Aorta (tissue), 5 donors: ENCODE measurements at regions not wholly inside any gene's neighbourhood (a gene's known extent, or its start where the extent isn't known, plus 50 kb on each side); places are given as distances from the start of the nearest gene placed in this dataset.
"Not testable (repeated sequence)": the region's sequence is repeated elsewhere in the genome, so short reads cannot be mapped to it uniquely, and the experiment has no call there.

Experiments used
- ATAC-seq: fragments of 200-7000 bp; cut with Tn5 transposase; one replicate; pipeline ENCODE4 v1.9.1; 2022; ENCODE audit warnings: moderate library complexity; ENCODE audit not compliant: low FRiP score
- DNase-seq, 2 donors: peaks; one replicate each; pipeline ENCODE4 v3.0.0-alpha.2; 2020
- H3K27ac ChIP-seq, 2 donors: one replicate each; pipeline ENCODE4 v1.5.1; 2013; ENCODE audit warnings: low read length in 2 of 2, mild to moderate bottlenecking in 2 of 2, moderate library complexity in 2 of 2, control low read depth in 1 of 2, inconsistent platforms in 1 of 2, low read depth in 1 of 2
- H3K27me3 ChIP-seq, 2 donors: one replicate each; pipeline ENCODE4 v1.6.1; 2013; ENCODE audit warnings: control low read depth in 1 of 2, low read length in 1 of 2, mild to moderate bottlenecking in 1 of 2, moderate library complexity in 1 of 2; ENCODE audit not compliant: insufficient read depth in 2 of 2, control insufficient read depth in 1 of 2
- H3K36me3 ChIP-seq, 2 donors: one replicate each; pipeline ENCODE4 v1.6.1; 2013; ENCODE audit warnings: control low read depth in 1 of 2, low read length in 1 of 2, mild to moderate bottlenecking in 1 of 2; ENCODE audit not compliant: insufficient read depth in 2 of 2, control insufficient read depth in 1 of 2
- H3K4me1 ChIP-seq, 2 donors: one replicate each; pipeline ENCODE4 v1.6.1; 2013; ENCODE audit warnings: low read length in 2 of 2, control low read depth in 1 of 2, mild to moderate bottlenecking in 1 of 2, moderate library complexity in 1 of 2; ENCODE audit not compliant: insufficient read depth in 2 of 2, control insufficient read depth in 1 of 2
- H3K4me3 ChIP-seq, 2 donors: one replicate each; pipeline ENCODE4 v1.5.1; 2013; ENCODE audit warnings: low read length in 2 of 2, control low read depth in 1 of 2, mild to moderate bottlenecking in 1 of 2
- H3K9me3 ChIP-seq: one replicate; pipeline ENCODE4 v1.6.1; 2013; ENCODE audit warnings: mild to moderate bottlenecking, low read length; ENCODE audit not compliant: control insufficient read depth
- WGBS, 2 donors: extraction: QIAGEN DNeasy Blood & Tissue Kit; methylation state at CpG; one replicate each; pipeline ENCODE4 v1.1.7; 2013; 5-methylcytosine and 5-hydroxymethylcytosine counted together
- intact Hi-C, 2 donors: fragments of 100-400 bp; cut with DNase I; formaldehyde crosslinking; loops; one replicate each; pipeline versions ENCODE4 v1.14.2 to v1.15.0; 2022
- donor health status: healthy with polysubstance abuse.
- donor health status: Bipolar disorder and iron deficiency.
- donor health status: DM: no; HTN: no; CAD: no.
- donor health status: DM: no; HTN: no; CAD: no.
- donor health status: DM: yes; HTN: yes; CAD: no.

DNA sequence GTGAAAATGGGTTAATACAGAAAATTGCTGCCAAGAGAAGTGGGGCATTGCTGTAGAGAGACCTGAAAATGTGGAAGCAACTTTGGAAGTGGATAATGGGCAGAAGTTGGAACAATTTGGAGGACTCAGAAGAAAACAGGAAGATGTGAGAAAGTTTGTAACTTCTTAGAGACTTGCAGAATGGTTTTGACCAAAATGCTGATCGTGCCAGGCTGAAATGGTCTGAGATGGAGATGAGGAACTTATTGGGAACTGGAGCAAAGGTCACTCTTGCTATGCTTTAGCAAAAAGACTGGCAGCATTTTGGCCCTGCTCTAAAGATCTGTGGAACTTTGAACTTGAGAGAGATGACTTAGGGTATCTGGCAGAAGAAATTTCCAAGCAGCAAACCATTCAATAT, 254.8 kb downstream of the KBTBD8 start:
- H3K9me3 ChIP-seq, DNase-seq, H3K27ac ChIP-seq, H3K36me3 ChIP-seq, H3K27me3 ChIP-seq, intact Hi-C loops, H3K4me3 ChIP-seq, H3K4me1 ChIP-seq, ATAC-seq: not testable (repeated sequence)
- WGBS, 2 donors, result 85 to 89% methylated on average over 1 of the region's 1 CpG

DNA sequence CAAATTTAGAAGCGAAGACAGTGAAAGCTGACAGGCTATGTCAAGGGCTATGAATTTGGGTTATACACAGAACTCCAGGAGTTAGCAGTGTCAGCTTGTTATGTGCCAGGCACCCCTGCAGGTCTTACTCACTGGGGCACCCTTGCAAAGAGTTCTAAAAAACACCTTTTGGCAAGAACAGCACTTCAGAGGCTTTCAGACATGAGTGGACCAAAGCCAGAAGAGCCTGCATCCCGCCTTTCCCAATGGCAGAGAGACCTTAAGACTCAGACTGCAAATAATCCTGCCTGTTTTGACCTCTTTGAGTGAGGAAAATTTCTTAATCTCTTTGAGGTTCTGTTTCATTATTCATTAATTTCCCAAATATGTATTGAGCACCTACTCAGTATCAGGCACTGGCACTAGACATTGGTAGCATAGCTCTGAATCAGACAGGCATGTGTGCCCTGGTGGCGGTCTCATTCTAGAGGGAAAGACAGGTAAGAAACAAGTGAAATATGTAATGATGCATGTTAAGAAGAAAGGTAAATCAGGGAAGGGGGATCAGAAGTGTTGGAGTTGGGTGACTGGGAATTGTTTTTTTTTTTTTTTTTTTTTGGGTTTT, 280.0 kb downstream of the KBTBD8 start:
- no peak overlapping the region for H3K27ac ChIP-seq
- H3K4me1 ChIP-seq, result no peaks in the 10 kb centered on the region
- intact Hi-C loops, result no loop called here
- H3K9me3 ChIP-seq, result no peaks in the 10 kb centered on the region
- WGBS, 2 donors, result 46 to 47% methylated on average over 3 of the region's 3 CpGs
- no peak overlapping the region for H3K4me3 ChIP-seq
- no peaks in the 10 kb centered on the region for H3K27me3 ChIP-seq
- no peak for DNase-seq
- ATAC-seq, result no peak
- H3K36me3 ChIP-seq, result no peaks in the 10 kb centered on the region

DNA sequence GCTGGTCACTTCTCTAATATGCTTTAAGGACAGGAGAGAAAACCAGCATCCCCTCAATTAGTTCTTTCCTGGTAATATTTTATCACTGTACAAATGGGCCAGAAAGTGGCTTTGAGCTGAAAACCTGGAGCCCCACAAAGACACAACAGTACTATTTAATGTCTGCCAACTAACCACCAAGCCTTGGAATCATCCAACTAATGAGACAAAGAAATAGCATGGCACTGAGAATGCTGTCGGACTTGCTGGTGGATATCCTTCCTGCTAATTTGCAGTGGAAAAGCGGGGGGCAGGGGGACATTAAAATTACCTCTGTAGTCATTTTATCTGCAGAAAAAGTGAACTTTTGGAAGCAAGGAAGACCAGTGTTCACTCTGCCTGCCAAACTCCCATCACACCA, 288.5 kb downstream of the KBTBD8 start:
- 83 to 90% methylated on average over 2 of the region's 2 CpGs for WGBS, 2 donors
- Histone ChIP-seq H3K9me3 (no peaks in the 10 kb centered on the region), H3K4me1 (peaks cover 3% of the 10 kb centered on the region in 2 donors), H3K36me3 (no peaks in the 10 kb centered on the region), H3K27me3 (no peaks in the 10 kb centered on the region), H3K27ac (no peak overlapping the region), H3K4me3 (no peak overlapping the region)
- intact Hi-C loops, result no loop called here
- no peak for DNase-seq
- ATAC-seq, result no peak

DNA sequence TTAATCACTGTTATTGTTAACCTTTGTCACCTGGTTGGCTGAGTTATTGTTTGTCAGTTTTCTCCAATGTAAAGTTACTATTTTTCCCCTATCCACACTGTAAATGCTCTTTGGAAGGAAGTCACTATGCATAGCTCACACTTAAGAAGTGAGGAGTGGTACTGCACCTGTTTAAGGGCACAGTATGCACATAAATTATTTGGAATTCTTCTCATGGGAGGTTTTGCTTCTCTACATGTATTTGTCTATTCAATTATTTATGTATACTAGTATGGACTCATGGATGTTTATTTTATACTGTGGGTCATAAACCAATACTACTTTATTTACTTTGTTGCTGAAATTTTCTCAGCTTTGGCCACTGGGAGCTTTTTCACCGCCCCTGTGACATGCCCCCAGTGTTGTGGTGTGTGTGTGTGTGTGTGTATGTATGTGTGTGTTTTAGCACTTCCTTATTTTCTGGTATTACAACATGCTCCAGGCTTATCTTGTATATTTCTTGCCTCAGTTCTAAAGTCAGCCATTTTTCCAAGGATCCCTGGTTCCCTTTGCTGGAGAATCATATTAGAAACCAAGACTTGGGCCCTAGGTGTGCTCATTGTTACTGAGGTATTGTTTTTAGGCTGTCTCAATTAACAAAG, 290.5 kb downstream of the KBTBD8 start:
- Histone ChIP-seq H3K27me3 (no peaks in the 10 kb centered on the region), H3K9me3 (no peaks in the 10 kb centered on the region), H3K36me3 (no peaks in the 10 kb centered on the region), H3K4me1 (peaks cover 3 to 15% of the 10 kb centered on the region in 2 donors), H3K4me3 (no peak overlapping the region), H3K27ac (no peak overlapping the region)
- DNase-seq (no peak), ATAC-seq (no peak)
- 56 to 68% methylated on average over 1 of the region's 1 CpG for WGBS, 2 donors
- intact Hi-C loops, result no loop called here

DNA sequence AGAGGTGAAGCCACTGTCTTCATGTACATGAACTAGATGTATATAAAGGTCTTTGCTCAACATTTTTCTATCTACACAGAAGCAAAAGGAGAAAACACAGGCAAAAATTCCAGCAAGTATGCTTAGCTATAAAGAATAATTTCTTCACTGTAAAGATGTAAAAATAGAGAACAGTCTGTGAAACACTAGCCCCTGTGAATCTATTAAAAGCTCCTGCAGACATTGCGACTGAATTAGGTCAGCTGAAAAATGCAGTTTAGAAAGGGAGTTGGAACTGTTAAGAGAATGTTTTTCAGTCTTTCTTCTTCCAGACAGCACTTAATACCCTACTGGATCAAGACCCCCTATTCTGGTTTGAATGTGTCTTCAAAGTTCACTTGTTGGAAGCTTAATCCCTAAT, 291.5 kb downstream of the KBTBD8 start:
- Histone ChIP-seq H3K4me1 (peaks cover 3 to 15% of the 10 kb centered on the region in 2 donors), H3K27ac (peak overlapping the region; percentile 51 to 78), H3K36me3 (no peaks in the 10 kb centered on the region), H3K27me3 (no peaks in the 10 kb centered on the region), H3K9me3 (no peaks in the 10 kb centered on the region), H3K4me3 (no peak overlapping the region)
- WGBS, 2 donors, result 5 to 12% methylated on average over 1 of the region's 1 CpG
- no peak for DNase-seq
- ATAC-seq, result no peak
- intact Hi-C loops, result no loop called here

DNA sequence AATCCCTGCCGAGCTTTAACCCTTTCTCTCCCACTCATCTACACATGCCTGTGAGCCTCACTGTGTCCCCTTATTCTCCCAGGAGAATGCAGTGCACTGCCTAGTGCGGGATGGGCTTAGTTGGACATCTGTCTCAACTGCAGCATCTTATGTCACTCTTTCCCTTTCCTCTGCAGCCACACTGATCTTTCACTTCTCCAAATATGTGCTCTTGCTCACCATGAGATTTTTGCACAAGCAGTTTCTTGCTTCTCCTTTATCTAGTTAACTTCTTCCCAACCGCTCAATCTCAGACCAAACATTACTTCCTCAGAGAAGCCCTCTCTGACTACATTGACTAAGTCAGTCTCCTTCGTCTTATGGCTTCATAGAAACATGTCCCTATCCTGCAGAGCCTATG, 292.3 kb downstream of the KBTBD8 start:
- WGBS, 2 donors, result 80 to 82% methylated on average over 4 of the region's 4 CpGs
- H3K9me3 ChIP-seq, result no peaks in the 10 kb centered on the region
- peak overlapping the region in 1 of 2 donors; percentile 78 for H3K27ac ChIP-seq
- H3K36me3 ChIP-seq, result no peaks in the 10 kb centered on the region
- ATAC-seq, result no peak
- peaks cover 3 to 15% of the 10 kb centered on the region in 2 donors for H3K4me1 ChIP-seq
- intact Hi-C loops, result no loop called here
- H3K27me3 ChIP-seq, result no peaks in the 10 kb centered on the region
- no peak for DNase-seq
- no peak overlapping the region for H3K4me3 ChIP-seq

DNA sequence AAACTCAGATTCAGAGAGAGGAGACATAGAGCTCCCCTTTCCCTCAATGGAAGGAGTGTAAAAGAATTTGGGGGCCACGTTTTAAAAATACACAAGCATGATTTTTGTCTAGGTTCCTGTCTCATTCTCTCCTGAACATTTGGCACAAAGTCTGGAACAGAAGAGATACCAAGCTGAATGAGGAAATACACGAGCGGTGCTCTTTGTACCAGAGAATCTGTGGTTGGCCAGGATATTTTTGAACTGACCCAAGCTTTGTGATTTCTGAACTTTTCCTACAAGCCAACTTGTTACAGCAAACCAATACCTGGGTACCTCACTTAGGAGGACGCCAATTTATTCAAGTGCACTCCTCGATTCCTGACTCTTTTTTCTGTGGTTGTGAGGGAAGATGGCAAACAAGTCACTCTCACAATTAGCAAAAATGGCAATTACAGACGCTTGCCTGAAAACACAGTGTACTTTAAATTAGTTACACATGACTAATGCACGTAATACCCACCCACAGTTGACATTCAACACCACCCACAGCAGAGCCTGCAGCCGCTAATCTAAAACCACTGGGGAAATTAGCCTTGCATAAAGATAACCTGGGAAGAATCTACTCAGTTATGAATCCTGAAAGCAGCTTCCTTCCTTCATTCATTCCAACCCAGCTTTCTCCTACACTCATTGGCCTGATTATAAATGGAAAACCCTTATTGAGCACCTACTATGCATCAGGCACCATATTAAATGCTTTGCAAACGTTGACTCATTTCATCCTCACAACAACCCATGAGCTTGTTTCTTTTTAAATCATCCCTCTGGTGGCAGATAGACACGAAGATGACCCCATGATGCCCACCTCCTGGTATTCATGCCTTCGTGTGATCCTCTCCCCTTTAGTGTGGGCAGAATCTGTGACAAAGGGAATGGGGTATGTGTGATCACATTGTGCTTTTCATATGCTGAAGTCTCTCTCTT, 293.5 kb downstream of the KBTBD8 start:
- H3K4me3 ChIP-seq, result no peak overlapping the region
- DNase-seq (no peak), ATAC-seq (no peak)
- WGBS, 2 donors, result 73 to 78% methylated on average over 11 of the region's 11 CpGs
- peaks cover 3 to 15% of the 10 kb centered on the region in 2 donors for H3K4me1 ChIP-seq
- no peak overlapping the region for H3K27ac ChIP-seq
- H3K36me3 ChIP-seq, result no peaks in the 10 kb centered on the region
- no peaks in the 10 kb centered on the region for H3K27me3 ChIP-seq
- intact Hi-C loops, result no loop called here
- H3K9me3 ChIP-seq, result no peaks in the 10 kb centered on the region

DNA sequence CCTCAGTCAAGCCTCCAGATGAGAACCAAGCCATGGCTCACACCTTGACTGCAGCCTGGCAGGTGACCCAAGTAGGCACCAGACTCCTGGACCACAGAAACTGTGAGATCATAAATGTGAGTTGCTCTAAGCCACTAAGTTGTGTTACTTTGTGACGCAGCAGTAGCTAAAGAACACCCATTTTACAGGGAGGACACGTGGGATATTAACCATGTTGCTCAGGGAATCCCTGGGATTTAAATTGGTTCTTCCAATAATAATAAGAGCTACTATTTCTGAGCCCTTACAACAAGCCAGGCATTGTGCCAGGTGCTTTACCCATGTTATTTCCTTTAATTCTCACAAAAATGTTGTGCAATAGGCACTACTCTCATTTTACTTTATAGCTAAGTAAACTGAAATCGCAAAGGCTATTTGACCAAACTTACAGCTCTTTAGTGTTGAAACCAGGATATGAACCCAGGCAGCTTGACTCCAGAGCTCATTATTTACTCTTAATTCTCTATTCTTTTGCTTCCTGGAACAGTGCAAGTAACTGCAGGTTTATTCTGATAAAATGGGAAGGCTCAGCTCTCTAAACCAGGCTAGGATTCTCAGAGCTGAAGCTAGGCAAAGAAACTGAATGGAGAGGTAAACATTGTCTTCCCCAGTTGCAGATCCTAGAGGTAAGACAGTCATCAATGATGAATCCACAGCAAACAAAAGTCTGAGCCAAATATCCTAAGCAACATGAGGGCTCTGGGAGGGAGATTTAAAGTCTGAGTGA, 294.4 kb downstream of the KBTBD8 start:
- H3K36me3 ChIP-seq, result no peaks in the 10 kb centered on the region
- no peaks in the 10 kb centered on the region for H3K9me3 ChIP-seq
- H3K4me3 ChIP-seq, result no peak overlapping the region
- H3K27ac ChIP-seq, result no peak overlapping the region
- ATAC-seq (no peak), DNase-seq (peak in 1 of 2 donors; percentile 48)
- no peaks in the 10 kb centered on the region for H3K27me3 ChIP-seq
- peaks cover 3 to 15% of the 10 kb centered on the region in 2 donors for H3K4me1 ChIP-seq
- intact Hi-C loops, result no loop called here
- WGBS, 2 donors, result 25 to 28% methylated on average over 3 of the region's 3 CpGs
